IMR-90 (cell line): ENCODE measurements at regions not wholly inside any gene's neighbourhood (a gene's known extent, or its start where the extent isn't known, plus 50 kb on each side); places are given as distances from the start of the nearest gene placed in this dataset.

Experiments
- MAFK ChIP-seq: IDR thresholded peaks from 2 replicates; pipeline ENCODE4 v1.6.1; 2012; ENCODE audit warnings: low read depth, low read length, improper control_type of control experiment
- RCOR1 ChIP-seq: IDR thresholded peaks from 2 replicates; pipeline ENCODE4 v1.6.1; 2012; ENCODE audit warnings: mild to moderate bottlenecking, low read length, improper control_type of control experiment; ENCODE audit not compliant: insufficient replicate concordance
- TF ChIP-seq, protein P1 (sequence below): conservative IDR thresholded peaks from 2 replicates; pipeline ENCODE4 v1.5.1; 2012; ENCODE audit warnings: mild to moderate bottlenecking, low read depth, low read length, improper control_type of control experiment

DNA sequence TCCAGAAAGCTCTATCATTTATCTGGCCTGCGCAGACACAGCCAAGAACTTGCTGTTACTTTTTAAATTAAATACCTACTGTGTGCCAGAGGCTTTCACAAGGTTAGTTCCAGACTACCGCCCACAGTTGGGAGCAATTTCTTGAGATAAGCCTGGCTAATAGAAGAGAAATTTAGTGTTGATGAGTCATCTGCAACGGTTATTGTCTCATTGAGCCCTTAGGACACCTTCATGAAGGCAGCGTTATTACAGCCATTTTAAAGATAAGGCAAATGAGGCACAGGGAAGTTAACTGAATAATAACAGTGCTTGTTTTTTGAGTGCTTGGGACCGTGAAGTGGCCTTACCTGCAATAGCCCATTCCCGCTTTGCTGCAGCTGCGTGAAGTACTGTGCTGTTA, 292.9 kb upstream of the MSX2 start:
- TF ChIP-seq, protein P1, sequence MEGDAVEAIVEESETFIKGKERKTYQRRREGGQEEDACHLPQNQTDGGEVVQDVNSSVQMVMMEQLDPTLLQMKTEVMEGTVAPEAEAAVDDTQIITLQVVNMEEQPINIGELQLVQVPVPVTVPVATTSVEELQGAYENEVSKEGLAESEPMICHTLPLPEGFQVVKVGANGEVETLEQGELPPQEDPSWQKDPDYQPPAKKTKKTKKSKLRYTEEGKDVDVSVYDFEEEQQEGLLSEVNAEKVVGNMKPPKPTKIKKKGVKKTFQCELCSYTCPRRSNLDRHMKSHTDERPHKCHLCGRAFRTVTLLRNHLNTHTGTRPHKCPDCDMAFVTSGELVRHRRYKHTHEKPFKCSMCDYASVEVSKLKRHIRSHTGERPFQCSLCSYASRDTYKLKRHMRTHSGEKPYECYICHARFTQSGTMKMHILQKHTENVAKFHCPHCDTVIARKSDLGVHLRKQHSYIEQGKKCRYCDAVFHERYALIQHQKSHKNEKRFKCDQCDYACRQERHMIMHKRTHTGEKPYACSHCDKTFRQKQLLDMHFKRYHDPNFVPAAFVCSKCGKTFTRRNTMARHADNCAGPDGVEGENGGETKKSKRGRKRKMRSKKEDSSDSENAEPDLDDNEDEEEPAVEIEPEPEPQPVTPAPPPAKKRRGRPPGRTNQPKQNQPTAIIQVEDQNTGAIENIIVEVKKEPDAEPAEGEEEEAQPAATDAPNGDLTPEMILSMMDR, result no peak
- TF ChIP-seq RCOR1 (no peak), MAFK (no peak)
